Fibroblast of skin of abdomen (primary cell): ENCODE measurements at regions not wholly inside any gene's neighbourhood (a gene's known extent, or its start where the extent isn't known, plus 50 kb on each side); places are given as distances from the start of the nearest gene placed in this dataset.
A peak's percentile ranks its signal among the peaks of the same experiment; 100 is the strongest.

ENCODE experiments used
- DNase-seq: peaks from one replicate; pipeline ENCODE4 v3.0.0-alpha.2; 2013

GRCh38 chr6:165744555-165745228, 81.7 kb upstream of the PDE10A start:
- DNase-seq, result peak; percentile 37

- no peak for DNase-seq
Measured at GRCh38 chr6:165743366-165743898, 80.4 kb upstream of the PDE10A start.

GRCh38 chr6:165742047-165742446, 79.0 kb upstream of the PDE10A start:
- no peak for DNase-seq

DNA sequence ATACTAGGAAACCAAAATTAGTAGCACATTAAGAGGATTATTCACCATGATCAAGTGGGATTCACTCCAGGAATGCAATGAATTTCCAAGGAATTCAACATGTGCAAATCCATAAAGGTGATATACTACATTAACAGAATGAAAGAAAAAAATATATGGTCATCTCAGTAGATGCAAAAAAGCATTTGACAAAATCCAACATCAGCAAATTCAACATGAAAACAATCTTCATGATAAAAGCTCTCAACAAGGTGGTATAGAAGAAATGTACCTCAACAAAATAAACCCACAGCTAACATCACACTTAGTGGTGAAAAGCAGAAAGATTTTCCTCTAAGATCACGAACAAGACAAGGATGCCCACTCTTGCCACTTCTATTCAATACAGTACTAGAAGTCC, 74.4 kb upstream of the PDE10A start:
- no peak for DNase-seq

DNA sequence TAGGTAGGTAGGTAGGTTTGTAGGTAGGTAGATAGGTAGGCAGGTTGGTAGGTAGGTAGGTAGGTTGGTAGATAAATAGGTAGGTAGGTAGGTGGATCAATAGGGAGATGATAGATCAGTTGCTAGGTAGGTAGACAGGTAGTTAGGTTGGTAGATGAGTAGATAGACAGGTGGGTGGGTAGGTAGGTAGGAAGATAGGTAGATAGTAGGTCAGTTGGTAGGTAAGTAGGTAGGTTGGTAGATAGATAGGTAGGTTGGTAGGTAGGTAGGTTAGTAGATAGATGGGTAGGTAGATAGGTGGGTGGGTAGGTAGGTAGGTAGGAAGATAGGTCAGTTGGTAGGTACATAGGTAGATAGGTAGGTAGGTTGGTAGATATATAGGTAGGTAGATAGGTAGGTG, 72.0 kb upstream of the PDE10A start:
- DNase-seq, result no peak

DNA sequence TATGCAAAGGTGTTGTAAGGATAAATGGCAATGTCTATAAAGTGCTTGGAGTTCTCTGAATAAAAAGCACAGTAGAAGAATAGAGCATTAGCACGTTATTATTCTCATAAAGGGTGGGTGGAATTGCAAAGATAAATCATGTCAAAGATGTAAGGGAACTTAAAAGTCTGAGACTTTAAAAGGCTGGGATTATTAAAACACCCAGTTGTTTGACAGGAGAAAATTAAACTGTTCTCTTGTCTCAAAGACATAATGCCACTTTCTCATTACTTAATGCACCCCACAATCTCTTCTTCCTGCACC, 70.4 kb upstream of the PDE10A start:
- no peak for DNase-seq

DNA sequence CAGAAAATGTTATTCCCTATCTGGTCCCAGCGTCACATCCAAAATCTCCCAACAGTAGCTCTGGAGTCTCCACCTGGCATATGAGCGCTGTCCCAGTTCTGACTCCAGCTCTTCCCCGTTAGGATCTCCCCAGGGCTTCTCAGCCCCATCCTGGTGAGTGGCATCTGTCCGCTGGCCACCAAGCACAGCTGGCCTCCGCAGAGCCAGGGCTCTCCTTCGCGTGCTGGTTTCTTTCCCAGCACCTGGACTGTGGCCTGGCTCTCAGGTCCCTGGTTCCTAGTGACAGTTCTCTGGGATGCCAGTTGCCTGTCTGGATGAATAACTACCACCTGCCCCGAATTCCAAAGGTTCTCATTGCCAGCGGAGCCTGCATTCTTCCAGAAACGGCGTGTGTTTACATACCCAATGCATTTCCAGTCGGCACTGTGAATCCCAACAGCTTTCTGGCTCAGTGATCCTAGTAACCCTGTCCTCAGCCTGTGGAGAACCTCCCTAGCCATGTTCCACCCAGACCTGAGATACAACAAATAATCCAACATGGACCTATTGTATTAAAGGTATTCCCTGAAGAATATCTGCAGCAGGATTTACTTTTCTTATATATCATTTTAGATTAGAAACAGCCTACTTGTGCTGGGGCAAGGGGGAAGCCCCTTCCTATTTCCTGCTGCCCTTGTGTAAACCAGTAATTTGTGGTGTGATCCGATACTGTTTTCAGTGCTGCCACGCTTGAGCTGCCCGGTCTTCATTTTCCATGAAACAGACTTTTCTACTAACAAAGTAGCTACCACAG, 69.9 kb upstream of the PDE10A start:
- DNase-seq, result no peak

GRCh38 chr6:165729307-165729936, 66.4 kb upstream of the PDE10A start:
- DNase-seq, result no peak

DNA sequence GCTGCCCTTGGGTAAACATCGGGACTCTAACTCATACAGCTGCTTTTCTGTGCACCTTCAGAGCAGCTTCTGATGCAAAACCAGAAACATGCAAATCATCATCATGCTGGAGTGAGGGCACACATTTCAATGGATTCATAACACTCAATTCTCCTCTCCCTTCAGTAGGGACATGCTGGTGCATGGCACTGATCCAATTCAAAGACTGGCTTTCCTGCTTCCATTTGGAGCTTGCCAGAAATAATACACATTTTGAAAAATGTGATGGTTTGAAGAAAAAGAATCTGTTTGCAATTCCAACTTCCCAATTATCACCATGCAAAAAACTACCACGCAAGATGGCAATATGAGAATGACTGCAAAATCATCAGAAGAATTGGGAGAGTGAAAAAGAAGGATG, 65.2 kb upstream of the PDE10A start:
- DNase-seq, result no peak

DNA sequence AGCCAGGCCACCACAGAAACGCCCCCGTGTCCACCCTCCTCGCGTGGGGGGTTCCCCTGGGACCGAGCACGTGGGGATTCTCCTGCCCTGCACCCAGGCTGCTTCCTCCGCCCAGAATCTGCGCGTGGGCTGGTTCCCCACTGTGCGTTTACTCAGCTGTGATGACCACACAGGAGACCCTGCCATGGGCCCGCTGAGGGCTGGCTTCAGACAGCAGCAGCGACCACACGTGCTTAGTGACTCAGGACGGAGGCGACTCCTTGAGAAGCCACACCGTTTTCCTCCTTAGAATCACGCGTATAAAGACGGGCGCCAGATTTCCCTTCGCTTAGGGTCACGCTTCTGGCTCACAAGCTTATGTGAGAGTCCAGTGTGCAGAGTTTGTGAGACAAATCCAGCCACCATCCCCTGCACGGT, 63.9 kb upstream of the PDE10A start:
- DNase-seq, result no peak

DNA sequence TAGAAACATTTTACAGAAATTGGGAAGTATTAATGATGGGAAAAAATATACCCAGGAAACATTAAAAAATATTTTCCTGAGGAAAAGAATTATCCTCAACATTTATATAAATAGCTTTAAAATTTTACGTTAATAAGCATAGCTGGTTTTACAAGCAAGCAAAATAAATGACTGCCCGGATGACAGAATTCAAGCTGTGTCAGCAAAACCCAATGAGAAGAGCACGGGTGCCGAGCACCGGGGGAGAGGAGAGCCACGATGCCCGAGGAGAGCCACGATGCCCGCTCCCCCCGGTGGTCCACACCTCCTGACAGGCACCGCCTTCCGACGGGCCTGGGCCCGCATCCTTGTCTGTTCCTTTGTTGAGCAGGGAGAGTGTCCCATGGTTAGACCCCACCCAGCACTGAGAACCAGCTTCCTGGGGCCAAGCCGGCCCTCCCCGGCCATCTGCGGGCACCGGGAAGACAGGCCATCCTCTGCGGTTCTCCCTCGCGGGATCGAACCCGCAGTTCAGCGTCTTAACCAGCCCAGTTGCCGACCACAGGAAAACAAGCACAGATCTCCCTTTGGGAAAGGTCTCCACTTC, 63.3 kb upstream of the PDE10A start:
- DNase-seq, result no peak

- DNase-seq, result no peak
Measured at GRCh38 chr6:165725201-165725600, 62.2 kb upstream of the PDE10A start.

GRCh38 chr6:165723326-165723725, 60.3 kb upstream of the PDE10A start:
- no peak for DNase-seq

GRCh38 chr6:165722022-165722421, 59.0 kb upstream of the PDE10A start:
- DNase-seq, result no peak

- DNase-seq, result no peak
Measured at GRCh38 chr6:165721356-165721755, 58.3 kb upstream of the PDE10A start.

GRCh38 chr6:165718491-165718891, 55.5 kb upstream of the PDE10A start:
- DNase-seq, result peak; percentile 7

DNA sequence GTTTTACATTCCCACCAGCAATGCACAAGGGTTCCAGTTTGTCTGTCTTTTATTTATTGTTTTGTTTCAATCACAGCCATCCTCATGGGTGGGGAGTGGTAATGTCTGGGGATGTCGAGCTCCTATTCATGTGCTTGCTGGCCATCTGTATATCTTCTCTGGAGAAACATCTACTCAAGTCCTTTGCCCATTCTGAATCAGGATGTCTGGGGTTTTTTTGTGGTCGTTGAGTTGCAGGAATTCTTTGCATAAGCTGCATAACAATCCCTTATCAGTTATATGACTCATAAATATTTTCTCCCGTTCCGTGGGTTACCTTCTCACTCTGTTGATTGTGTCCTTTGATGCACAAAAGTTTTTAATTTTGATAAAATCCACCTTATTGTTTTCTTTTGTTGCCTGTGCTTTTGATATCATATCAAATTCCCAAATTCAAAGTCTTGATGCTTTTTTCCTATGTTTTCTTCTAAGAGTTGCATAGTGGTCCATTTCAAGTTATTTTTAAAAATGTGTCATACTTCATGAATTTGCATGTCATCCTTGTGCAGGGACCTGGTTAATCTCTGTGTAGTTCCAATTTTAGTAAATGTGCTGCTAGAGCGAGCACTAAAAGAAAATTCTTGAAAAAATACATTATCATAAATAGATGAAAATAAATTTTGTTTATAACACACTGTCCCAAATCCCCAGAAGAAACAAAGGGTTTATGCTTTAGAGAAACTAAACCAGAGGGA, 54.9 kb upstream of the PDE10A start:
- DNase-seq, result peak; percentile 30

DNA sequence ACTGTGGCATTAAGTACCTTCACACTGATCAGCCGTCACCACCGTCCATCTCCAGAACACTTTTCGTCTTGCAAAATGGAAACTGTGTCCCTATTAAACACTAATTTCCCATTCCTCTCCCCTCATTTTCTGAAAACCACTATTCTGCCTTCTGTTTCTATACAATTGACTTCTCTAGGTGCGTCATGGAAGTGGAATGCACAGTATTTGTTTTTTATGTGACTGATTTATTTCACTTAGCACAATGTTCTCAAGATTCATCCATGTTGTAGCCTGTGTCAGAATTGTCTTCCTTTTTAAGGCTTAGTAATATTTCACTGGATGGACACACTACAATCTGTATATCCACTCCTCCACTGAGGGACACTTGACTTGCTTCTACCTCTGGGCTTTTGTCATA, 53.8 kb upstream of the PDE10A start:
- DNase-seq, result no peak

- DNase-seq, result no peak
Measured at GRCh38 chr6:165715428-165715827, 52.4 kb upstream of the PDE10A start.

DNA sequence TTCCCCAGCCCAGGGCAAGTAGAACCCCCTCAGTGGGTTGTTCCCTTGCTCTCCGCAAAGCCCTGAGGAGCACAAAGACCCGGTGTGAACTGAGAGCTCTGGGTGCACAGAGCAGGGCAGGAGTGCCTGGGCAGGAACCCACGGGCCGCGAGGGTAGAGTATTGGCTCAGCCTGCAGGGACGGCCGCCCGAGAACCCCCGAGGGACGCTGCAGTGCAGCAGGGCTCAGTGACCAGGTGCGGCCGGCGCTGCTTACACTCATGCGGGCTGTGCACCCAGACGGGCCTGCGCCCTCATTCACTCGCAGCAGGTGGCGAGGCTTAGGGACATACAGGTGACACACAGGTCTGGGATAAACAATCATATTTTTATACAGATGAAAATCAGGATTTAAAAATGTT, 51.9 kb upstream of the PDE10A start:
- DNase-seq, result no peak

DNA sequence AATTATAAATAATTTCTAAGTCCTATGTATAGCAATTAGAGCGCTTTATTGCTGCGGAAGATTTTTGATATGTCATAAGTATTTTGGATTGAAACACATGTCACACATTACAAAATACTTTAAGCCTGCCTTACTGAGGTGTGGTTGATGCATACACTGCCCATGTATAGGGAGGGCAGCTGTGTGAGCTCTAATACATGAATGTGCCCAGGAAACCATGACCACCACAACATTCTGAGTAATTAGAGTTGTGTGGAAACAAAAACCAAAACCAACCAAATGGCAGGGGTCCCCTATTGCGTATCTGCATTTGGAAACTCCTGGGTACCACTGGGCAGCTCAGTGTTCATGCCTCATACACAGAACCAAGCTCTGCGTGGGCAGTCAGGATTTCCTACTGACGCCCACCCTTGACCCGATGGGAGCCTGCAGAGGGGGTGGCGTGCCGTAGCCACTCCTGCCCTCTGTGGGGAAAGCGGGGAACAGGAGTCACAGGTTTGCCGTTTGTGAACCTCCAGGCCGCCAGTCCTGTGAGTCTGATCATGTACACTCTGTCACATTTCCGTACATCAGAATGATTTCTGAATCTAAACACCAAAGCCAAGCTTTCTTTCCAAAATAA, 50.9 kb upstream of the PDE10A start:
- no peak for DNase-seq
